Ramos (cell line): ENCODE measurements at regions not wholly inside any gene's neighbourhood (a gene's known extent, or its start where the extent isn't known, plus 50 kb on each side); places are given as distances from the start of the nearest gene placed in this dataset.

Experiments used
- in situ Hi-C: fragments of 300-500 bp; cut with MboI; formaldehyde crosslinking; loops from one replicate; pipeline ENCODE4 v1.14.3; 2022; ENCODE audit warnings: low sequenced_read_pairs; ENCODE audit not compliant: unreplicated experiment

GRCh38 chr19:31500197-31500830, 151.1 kb upstream of the TSHZ3 start:
- in situ Hi-C loops: no loop called here

- in situ Hi-C loops: no loop called here
These were observed 151.7 kb upstream of the TSHZ3 start for GRCh38 chr19:31500946-31501345.

GRCh38 chr19:31501427-31502195, 152.4 kb upstream of the TSHZ3 start:
- in situ Hi-C loops: no loop called here

DNA sequence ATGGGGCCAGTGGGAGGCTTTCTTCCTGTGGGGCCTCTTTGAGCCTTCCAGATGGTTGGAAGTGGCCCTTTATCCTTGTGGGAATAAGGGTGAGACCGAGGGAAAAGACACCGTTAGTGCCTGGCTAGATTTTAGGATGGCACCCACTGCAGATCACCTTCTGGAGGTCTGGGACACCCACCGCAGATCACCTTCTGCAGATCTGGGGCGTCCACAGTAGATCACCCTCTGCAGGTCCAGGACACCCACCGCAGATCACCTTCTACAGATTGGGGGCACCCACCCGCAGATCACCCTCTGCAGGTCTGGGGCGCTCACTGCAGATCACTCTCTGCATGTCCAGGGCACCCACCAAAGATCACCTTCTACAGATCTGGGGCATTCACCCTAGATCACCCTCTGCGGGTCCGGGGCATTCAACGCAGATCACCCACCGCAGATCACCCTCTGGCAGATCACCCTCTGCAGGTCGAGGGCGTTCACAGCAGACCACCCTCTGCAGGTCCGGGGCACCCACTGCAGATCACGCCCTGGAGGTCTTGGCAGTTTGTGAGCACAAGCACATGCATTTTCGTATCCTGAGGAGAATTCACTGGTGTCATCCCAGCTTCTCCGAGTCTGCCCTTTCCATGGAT, 153.4 kb upstream of the TSHZ3 start:
- in situ Hi-C loops: no loop called here

- in situ Hi-C loops: no loop called here
These were observed 154.0 kb upstream of the TSHZ3 start for GRCh38 chr19:31503211-31503610.

DNA sequence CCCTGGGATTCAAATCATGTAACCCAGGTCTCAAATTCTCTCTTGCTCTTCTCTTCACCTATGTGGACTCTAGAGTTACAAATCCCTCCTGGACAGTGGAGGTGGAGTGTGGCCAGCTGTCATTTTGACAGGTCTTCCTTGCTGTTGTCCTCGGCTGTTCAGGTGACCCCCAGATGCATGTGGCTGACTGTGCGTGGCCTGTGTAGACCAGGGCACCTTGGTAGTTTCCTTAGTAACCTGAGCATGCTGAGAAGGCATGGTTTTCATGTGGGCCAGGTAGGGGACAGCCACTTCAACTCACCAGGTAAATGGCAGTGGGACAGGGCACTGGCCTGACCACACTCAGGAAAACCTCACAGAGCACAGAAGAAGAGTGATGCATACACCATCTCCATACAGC, 155.0 kb upstream of the TSHZ3 start:
- in situ Hi-C loops: no loop called here

DNA sequence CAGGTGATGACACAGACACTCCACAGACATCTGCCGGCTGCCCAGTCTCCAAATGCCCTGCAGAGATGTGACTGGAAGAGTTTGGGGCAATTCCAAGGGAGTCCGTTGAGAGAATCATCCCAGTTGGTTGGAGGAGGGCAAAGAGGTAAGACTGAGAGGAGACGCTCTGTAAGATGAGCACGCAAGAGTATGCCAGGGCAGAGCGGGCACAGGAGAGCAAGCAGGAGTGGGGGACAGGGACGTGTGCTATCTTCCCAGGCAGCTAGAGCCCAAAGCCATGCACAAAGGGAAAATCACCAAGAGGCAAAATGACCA, 156.3 kb upstream of the TSHZ3 start:
- in situ Hi-C loops: no loop called here

DNA sequence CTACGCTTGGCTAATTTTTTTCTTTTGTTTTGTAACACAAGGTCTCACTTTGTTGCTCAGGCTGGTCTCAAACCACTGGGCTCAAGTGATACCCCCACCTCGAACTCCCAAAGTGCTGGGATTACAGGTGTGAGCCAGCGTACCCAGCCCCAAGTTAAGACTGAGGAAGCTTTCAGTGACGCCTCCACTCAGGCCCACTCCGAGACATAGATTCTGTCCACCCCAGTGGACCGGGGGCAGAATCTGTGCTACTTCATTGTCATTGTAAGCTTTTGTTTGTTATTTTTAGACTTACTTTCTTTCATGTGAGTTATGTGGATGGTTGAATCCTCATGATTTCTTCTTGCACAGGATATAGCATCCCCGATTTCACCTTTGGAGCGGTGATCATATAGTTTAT, 156.9 kb upstream of the TSHZ3 start:
- in situ Hi-C loops: no loop called here

DNA sequence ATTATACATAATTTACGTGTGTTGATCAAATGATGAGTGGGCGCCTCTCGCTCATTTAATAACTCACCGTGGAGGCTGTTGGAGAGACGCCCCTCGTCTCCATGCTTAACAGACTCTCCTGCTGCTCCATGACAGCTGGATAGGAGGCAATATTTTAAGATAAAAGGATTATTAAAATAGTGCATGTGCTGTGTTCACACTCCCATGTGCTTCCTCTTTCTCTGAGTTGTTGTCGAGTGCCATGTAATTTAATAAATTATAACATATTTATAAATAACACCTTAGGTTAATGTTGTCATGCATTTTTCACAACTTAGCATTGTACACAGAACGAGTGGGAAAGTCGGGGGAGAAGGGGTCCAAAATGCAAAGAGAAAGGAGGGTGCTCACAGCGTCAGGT, 161.4 kb upstream of the TSHZ3 start:
- in situ Hi-C loops: no loop called here

- in situ Hi-C loops: no loop called here
These were observed 161.9 kb upstream of the TSHZ3 start for GRCh38 chr19:31511098-31511497.

DNA sequence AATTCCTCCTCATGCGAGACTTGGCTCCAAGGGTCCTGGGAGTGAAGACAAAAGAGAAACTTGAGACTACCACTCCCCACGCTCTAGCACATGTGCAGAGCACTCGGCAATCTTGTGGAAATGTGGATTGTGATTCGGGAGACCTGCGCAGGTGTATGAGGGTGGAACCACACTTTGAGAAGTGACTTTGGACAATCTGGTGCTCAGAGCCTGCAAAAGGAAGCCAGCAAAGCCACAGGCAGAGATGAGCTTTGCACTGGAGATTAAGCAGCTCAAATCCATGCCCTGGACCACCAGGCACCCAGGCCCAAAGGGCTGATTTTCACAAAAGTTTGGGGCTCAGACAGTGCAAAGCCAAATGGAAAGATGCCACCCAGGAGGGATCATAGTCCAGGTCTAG, 162.5 kb upstream of the TSHZ3 start:
- in situ Hi-C loops: no loop called here

GRCh38 chr19:31512181-31512970, 163.1 kb upstream of the TSHZ3 start:
- in situ Hi-C loops: no loop called here

DNA sequence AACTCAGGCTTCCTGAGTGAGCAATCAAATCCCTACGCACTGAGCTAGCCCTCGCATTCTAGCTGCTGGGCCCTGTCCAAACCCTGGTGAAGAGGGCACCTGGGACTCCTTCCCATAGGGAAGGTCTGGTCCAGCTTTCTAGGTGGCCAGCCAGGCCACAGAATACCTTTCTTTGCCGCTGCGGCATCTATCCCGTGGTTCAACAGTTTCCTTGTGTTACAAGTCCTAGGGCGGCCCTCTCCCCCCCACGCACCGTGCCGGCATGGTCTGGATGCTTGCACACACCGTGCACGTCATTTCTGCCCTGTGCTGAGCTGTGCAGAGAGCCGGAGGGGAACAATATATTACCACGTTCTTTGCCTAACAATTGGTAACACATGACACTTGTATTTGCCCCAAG, 164.6 kb upstream of the TSHZ3 start:
- in situ Hi-C loops: no loop called here

DNA sequence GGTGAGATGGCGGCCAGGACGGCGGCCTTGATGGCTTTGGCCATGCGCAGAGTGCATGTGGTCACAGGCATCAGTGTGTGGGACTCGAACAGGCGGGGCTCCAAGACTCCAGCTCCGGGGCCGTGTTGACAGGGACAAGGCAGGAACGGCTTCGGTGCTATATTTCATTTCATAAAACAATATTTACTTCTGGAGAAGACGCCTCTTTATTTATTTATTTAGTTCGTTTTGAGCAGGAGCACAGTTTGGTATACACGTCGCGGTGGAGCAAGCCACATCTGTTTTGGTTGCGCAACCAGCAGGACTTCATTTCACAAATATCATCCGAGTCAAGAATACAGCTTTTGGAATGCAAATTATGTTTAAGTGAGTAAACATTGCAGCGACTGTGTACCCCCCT, 166.7 kb upstream of the TSHZ3 start:
- in situ Hi-C loops: no loop called here

DNA sequence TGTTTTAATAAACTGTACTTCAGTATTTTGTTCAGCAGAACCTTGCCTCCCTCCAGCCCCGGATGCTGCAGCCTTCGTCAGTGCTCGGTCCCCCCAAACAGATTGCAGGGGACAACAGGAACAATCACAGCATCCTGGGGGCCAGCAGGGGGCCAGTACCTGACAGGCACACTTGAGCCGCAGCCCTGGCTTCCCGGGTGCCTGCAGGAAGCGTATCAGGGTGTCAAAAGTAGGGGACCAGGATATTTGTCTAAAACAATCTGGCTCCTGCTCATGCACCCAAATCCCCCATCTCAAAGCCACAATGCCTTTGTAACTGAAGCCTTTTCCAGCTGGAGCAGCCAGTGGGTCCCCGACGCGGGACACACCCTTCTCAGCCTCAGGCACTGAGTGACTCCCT, 167.5 kb upstream of the TSHZ3 start:
- in situ Hi-C loops: no loop called here

GRCh38 chr19:31517224-31518180, 168.3 kb upstream of the TSHZ3 start:
- in situ Hi-C loops: no loop called here

- in situ Hi-C loops: no loop called here
These were observed 169.2 kb upstream of the TSHZ3 start for GRCh38 chr19:31518216-31519020.

DNA sequence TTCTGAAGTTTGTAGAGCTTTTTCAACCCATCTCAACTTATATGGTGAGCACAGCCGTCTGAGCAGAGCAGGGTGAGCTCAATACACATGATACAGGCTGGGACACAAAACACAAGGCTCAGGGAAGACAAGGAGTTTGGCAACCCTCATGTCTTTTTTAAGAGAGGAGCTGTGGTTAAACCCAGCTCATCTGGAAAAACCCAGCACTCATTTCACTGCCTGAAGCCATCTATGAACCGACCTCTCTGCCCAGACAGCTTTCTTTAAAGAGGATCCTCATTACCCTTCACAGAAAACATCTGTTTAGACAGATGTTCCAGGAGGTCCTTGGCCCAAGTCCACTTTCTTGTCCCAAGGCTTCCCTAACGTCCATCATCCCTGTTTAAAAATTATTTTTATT, 170.0 kb upstream of the TSHZ3 start:
- in situ Hi-C loops: no loop called here

- in situ Hi-C loops: no loop called here
These were observed 170.7 kb upstream of the TSHZ3 start for GRCh38 chr19:31519908-31520307.
